WTC11 (cell line): ENCODE measurements at regions not wholly inside any gene's neighbourhood (a gene's known extent, or its start where the extent isn't known, plus 50 kb on each side); places are given as distances from the start of the nearest gene placed in this dataset.

Experiments
- ATAC-seq: fragments of 200-7000 bp; cut with Tn5 transposase; 2 replicates; pipeline ENCODE4 v1.10.0; 2021; ENCODE audit warnings: mild to moderate bottlenecking, moderate library complexity
- CTCF ChIA-PET: fragments of 300-600 bp; sonication (Branson Sonifier 250); formaldehyde crosslinking; loops from one replicate; lab custom pipeline; 2021; ENCODE audit warnings: antibody characterized with exemption; lab: Charles Lee
- POLR2A ChIA-PET: fragments of 350-600 bp; sonication (Branson Sonifier 250); formaldehyde crosslinking; loops from one replicate; lab custom pipeline; 2021; ENCODE audit warnings: antibody characterized with exemption; lab: Charles Lee
- DNase-seq: peaks from one replicate; pipeline ENCODE4 v3.0.0; 2021; ENCODE audit warnings: low spot score
- H3K27ac Mint-ChIP-seq: 2 replicates; pipeline ENCODE4 v1.8.0; 2021; ENCODE audit warnings: mixed read lengths
- H3K27me3 Mint-ChIP-seq: 2 replicates; pipeline ENCODE4 v1.8.0; 2021; ENCODE audit warnings: low read depth, mild to moderate bottlenecking, moderate library complexity, mixed read lengths
- H3K36me3 Mint-ChIP-seq: 2 replicates; pipeline ENCODE4 v1.8.0; 2021; ENCODE audit warnings: mixed read lengths
- H3K4me1 Mint-ChIP-seq: 2 replicates; pipeline ENCODE4 v1.8.0; 2022; ENCODE audit warnings: mixed read lengths
- H3K4me3 Mint-ChIP-seq: 2 replicates; pipeline ENCODE4 v1.8.0; 2021; ENCODE audit warnings: mild to moderate bottlenecking, moderate library complexity, mixed read lengths
- H3K9me3 Mint-ChIP-seq: 2 replicates; pipeline ENCODE4 v1.8.0; 2021; ENCODE audit warnings: mixed read lengths
- CBFB ChIP-seq: sonication (generic); formaldehyde crosslinking; IDR thresholded peaks from 2 replicates; pipeline ENCODE4 v1.8.1; 2022; ENCODE audit warnings: mild to moderate bottlenecking, low read depth, missing genetic modification reagents
- ETV6 ChIP-seq: sonication (generic); formaldehyde crosslinking; IDR thresholded peaks from 2 replicates; pipeline ENCODE4 v1.8.1; 2022; ENCODE audit warnings: mild to moderate bottlenecking, missing genetic modification reagents
- FOXK1 ChIP-seq: sonication (generic); formaldehyde crosslinking; IDR thresholded peaks from 2 replicates; pipeline ENCODE4 v1.8.0; 2022; ENCODE audit warnings: mild to moderate bottlenecking, moderate library complexity, missing genetic modification reagents
- IRF2 ChIP-seq: sonication (generic); formaldehyde crosslinking; IDR thresholded peaks from 2 replicates; pipeline ENCODE4 v1.8.0; 2022; ENCODE audit warnings: low read depth, missing genetic modification reagents, borderline replicate concordance
- JUN ChIP-seq: sonication (generic); formaldehyde crosslinking; IDR thresholded peaks from 2 replicates; pipeline ENCODE4 v1.8.0; 2023; ENCODE audit warnings: mild to moderate bottlenecking, missing genetic modification reagents
- KAT7 ChIP-seq: sonication (generic); formaldehyde crosslinking; IDR thresholded peaks from 2 replicates; pipeline ENCODE4 v1.8.1; 2023; ENCODE audit warnings: missing genetic modification reagents, mild to moderate bottlenecking, borderline replicate concordance
- MYBL2 ChIP-seq: sonication (generic); formaldehyde crosslinking; IDR thresholded peaks from 2 replicates; pipeline ENCODE4 v1.8.1; 2023; ENCODE audit warnings: mild to moderate bottlenecking, moderate library complexity, missing genetic modification reagents
- NFE2L1 ChIP-seq: sonication (generic); formaldehyde crosslinking; IDR thresholded peaks from 2 replicates; pipeline ENCODE4 v1.8.1; 2023; ENCODE audit warnings: missing genetic modification reagents
- SMAD4 ChIP-seq: sonication (generic); formaldehyde crosslinking; IDR thresholded peaks from 2 replicates; pipeline ENCODE4 v1.8.0; 2022; ENCODE audit warnings: mild to moderate bottlenecking, missing genetic modification reagents
- SOX15 ChIP-seq: fragments of 250-450 bp; sonication (Bioruptor Pico); IDR thresholded peaks from 2 replicates; pipeline ENCODE4 v1.9.0; 2021; ENCODE audit warnings: mild to moderate bottlenecking
- ZNF121 ChIP-seq: sonication (generic); formaldehyde crosslinking; IDR thresholded peaks from 2 replicates; pipeline ENCODE4 v1.8.0; 2023; ENCODE audit warnings: missing genetic modification reagents
- ZNF219 ChIP-seq: sonication (generic); formaldehyde crosslinking; IDR thresholded peaks from 2 replicates; pipeline ENCODE4 v1.8.0; 2023; ENCODE audit warnings: missing genetic modification reagents, mild to moderate bottlenecking, borderline replicate concordance
- ZNF317 ChIP-seq: sonication (generic); formaldehyde crosslinking; IDR thresholded peaks from 2 replicates; pipeline ENCODE4 v1.8.1; 2023; ENCODE audit warnings: low read depth, mild to moderate bottlenecking, moderate library complexity, missing genetic modification reagents, borderline replicate concordance
- TF ChIP-seq, protein P1 (sequence below): sonication (generic); formaldehyde crosslinking; IDR thresholded peaks from 2 replicates; pipeline ENCODE4 v1.8.1; 2023; ENCODE audit warnings: mild to moderate bottlenecking, missing genetic modification reagents
- TF ChIP-seq, protein P2 (sequence below): fragments of 250-450 bp; sonication (Bioruptor Pico); IDR thresholded peaks from 2 replicates; pipeline ENCODE4 v1.9.0; 2021; ENCODE audit warnings: mild to moderate bottlenecking, borderline replicate concordance
- TF ChIP-seq, protein P3 (sequence below): sonication (generic); formaldehyde crosslinking; IDR thresholded peaks from 2 replicates; pipeline ENCODE4 v1.8.1; 2022; ENCODE audit warnings: low read depth, missing genetic modification reagents, borderline replicate concordance
- TF ChIP-seq, protein P4 (sequence below): fragments of 250-450 bp; sonication (Bioruptor Pico); IDR thresholded peaks from 2 replicates; pipeline ENCODE4 v1.9.0; 2021; ENCODE audit warnings: moderate library complexity, mild to moderate bottlenecking, inconsistent platforms, borderline replicate concordance
- TF ChIP-seq, protein P5 (sequence below): fragments of 250-450 bp; sonication (Bioruptor Pico); IDR thresholded peaks from 2 replicates; pipeline ENCODE4 v2.1.2; 2022; ENCODE audit warnings: mild to moderate bottlenecking, moderate library complexity
- TF ChIP-seq, protein P6 (sequence below): sonication (generic); formaldehyde crosslinking; IDR thresholded peaks from 2 replicates; pipeline ENCODE4 v1.8.0; 2023; ENCODE audit warnings: missing genetic modification reagents, mild to moderate bottlenecking, borderline replicate concordance

DNA sequence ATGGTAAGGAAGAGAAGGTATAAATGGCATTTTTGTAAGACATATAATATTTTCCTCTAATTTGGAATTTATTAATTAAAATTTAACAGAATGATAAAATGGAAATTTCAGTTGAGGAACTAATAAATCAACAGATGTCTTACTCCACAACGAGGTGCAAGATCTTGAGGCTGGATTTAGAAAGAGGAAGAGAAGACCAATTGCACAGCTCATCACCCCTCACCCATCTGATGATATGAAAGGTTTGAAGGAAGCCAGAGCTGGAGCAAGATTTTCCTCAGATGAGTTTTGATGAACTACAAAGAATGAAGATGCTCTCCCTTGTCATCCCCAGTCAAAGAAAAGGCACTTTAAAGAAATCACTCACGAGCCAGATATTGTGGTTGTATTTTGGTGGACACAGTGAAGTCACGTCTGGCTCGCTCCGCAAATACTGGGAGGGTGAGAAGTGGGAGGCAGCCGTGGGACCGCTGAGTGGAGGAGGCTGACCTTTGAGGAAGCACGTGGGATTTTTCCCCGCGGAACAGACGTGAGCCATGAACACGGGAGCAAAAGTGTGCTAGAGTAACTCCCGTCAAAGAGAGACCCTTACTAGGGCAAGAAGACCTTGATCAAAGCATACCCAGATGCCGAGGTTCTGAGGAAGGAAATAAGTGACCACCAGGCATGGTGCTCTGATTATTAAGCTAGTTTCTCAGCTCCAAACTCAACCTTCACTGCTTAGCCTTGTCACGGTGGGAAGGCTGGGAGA lies 511.4 kb downstream of the RNF144A start:
- H3K9me3 Mint-ChIP-seq: peaks cover 13% of the 10 kb centered on the region
- POLR2A ChIA-PET: no interaction called here
- no peaks in the 10 kb centered on the region; the same call in 1 of the 2 replicates for H3K27me3 Mint-ChIP-seq
- H3K4me3 Mint-ChIP-seq: no peak overlapping the region
- CTCF ChIA-PET: interaction anchor here (1.4 to 1.9 kb wide), 5 partner anchors 11 to 344 kb away, joined by 3 to 17 read pairs (median 6); no protein-coding TSS in a partner anchor
- ATAC-seq (no peak), DNase-seq (no peak)
- TF ChIP-seq, protein P1, sequence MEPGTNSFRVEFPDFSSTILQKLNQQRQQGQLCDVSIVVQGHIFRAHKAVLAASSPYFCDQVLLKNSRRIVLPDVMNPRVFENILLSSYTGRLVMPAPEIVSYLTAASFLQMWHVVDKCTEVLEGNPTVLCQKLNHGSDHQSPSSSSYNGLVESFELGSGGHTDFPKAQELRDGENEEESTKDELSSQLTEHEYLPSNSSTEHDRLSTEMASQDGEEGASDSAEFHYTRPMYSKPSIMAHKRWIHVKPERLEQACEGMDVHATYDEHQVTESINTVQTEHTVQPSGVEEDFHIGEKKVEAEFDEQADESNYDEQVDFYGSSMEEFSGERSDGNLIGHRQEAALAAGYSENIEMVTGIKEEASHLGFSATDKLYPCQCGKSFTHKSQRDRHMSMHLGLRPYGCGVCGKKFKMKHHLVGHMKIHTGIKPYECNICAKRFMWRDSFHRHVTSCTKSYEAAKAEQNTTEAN (CRISPR knock-in tag): no peak
- TF ChIP-seq KAT7 (CRISPR knock-in tag): no peak
- TF ChIP-seq, protein P2, sequence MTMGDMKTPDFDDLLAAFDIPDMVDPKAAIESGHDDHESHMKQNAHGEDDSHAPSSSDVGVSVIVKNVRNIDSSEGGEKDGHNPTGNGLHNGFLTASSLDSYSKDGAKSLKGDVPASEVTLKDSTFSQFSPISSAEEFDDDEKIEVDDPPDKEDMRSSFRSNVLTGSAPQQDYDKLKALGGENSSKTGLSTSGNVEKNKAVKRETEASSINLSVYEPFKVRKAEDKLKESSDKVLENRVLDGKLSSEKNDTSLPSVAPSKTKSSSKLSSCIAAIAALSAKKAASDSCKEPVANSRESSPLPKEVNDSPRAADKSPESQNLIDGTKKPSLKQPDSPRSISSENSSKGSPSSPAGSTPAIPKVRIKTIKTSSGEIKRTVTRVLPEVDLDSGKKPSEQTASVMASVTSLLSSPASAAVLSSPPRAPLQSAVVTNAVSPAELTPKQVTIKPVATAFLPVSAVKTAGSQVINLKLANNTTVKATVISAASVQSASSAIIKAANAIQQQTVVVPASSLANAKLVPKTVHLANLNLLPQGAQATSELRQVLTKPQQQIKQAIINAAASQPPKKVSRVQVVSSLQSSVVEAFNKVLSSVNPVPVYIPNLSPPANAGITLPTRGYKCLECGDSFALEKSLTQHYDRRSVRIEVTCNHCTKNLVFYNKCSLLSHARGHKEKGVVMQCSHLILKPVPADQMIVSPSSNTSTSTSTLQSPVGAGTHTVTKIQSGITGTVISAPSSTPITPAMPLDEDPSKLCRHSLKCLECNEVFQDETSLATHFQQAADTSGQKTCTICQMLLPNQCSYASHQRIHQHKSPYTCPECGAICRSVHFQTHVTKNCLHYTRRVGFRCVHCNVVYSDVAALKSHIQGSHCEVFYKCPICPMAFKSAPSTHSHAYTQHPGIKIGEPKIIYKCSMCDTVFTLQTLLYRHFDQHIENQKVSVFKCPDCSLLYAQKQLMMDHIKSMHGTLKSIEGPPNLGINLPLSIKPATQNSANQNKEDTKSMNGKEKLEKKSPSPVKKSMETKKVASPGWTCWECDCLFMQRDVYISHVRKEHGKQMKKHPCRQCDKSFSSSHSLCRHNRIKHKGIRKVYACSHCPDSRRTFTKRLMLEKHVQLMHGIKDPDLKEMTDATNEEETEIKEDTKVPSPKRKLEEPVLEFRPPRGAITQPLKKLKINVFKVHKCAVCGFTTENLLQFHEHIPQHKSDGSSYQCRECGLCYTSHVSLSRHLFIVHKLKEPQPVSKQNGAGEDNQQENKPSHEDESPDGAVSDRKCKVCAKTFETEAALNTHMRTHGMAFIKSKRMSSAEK (CRISPR knock-in tag): no peak
- no peak for TF ChIP-seq IRF2 (CRISPR knock-in tag)
- TF ChIP-seq, protein P3, sequence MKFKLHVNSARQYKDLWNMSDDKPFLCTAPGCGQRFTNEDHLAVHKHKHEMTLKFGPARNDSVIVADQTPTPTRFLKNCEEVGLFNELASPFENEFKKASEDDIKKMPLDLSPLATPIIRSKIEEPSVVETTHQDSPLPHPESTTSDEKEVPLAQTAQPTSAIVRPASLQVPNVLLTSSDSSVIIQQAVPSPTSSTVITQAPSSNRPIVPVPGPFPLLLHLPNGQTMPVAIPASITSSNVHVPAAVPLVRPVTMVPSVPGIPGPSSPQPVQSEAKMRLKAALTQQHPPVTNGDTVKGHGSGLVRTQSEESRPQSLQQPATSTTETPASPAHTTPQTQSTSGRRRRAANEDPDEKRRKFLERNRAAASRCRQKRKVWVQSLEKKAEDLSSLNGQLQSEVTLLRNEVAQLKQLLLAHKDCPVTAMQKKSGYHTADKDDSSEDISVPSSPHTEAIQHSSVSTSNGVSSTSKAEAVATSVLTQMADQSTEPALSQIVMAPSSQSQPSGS (CRISPR knock-in tag): no peak
- TF ChIP-seq, protein P4, sequence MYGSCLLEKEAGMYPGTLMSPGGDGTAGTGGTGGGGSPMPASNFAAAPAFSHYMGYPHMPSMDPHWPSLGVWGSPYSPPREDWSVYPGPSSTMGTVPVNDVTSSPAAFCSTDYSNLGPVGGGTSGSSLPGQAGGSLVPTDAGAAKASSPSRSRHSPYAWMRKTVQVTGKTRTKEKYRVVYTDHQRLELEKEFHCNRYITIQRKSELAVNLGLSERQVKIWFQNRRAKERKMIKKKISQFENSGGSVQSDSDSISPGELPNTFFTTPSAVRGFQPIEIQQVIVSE (CRISPR knock-in tag): no peak
- TF ChIP-seq NFE2L1: no peak
- TF ChIP-seq CBFB (CRISPR knock-in tag): no peak
- no peak for TF ChIP-seq SMAD4
- TF ChIP-seq, protein P5, sequence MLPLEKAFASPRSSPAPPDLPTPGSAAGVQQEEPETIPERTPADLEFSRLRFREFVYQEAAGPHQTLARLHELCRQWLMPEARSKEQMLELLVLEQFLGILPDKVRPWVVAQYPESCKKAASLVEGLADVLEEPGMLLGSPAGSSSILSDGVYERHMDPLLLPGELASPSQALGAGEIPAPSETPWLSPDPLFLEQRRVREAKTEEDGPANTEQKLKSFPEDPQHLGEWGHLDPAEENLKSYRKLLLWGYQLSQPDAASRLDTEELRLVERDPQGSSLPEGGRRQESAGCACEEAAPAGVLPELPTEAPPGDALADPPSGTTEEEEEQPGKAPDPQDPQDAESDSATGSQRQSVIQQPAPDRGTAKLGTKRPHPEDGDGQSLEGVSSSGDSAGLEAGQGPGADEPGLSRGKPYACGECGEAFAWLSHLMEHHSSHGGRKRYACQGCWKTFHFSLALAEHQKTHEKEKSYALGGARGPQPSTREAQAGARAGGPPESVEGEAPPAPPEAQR (CRISPR knock-in tag): no peak
- no peak for TF ChIP-seq SOX15 (CRISPR knock-in tag)
- TF ChIP-seq ETV6 (CRISPR knock-in tag): no peak
- no peak for TF ChIP-seq ZNF317 (CRISPR knock-in tag)
- TF ChIP-seq, protein P6, sequence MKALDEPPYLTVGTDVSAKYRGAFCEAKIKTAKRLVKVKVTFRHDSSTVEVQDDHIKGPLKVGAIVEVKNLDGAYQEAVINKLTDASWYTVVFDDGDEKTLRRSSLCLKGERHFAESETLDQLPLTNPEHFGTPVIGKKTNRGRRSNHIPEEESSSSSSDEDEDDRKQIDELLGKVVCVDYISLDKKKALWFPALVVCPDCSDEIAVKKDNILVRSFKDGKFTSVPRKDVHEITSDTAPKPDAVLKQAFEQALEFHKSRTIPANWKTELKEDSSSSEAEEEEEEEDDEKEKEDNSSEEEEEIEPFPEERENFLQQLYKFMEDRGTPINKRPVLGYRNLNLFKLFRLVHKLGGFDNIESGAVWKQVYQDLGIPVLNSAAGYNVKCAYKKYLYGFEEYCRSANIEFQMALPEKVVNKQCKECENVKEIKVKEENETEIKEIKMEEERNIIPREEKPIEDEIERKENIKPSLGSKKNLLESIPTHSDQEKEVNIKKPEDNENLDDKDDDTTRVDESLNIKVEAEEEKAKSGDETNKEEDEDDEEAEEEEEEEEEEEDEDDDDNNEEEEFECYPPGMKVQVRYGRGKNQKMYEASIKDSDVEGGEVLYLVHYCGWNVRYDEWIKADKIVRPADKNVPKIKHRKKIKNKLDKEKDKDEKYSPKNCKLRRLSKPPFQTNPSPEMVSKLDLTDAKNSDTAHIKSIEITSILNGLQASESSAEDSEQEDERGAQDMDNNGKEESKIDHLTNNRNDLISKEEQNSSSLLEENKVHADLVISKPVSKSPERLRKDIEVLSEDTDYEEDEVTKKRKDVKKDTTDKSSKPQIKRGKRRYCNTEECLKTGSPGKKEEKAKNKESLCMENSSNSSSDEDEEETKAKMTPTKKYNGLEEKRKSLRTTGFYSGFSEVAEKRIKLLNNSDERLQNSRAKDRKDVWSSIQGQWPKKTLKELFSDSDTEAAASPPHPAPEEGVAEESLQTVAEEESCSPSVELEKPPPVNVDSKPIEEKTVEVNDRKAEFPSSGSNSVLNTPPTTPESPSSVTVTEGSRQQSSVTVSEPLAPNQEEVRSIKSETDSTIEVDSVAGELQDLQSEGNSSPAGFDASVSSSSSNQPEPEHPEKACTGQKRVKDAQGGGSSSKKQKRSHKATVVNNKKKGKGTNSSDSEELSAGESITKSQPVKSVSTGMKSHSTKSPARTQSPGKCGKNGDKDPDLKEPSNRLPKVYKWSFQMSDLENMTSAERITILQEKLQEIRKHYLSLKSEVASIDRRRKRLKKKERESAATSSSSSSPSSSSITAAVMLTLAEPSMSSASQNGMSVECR (CRISPR knock-in tag): no peak
- TF ChIP-seq FOXK1: no peak
- no peak for TF ChIP-seq JUN
- TF ChIP-seq ZNF121 (CRISPR knock-in tag): no peak
- TF ChIP-seq MYBL2 (CRISPR knock-in tag): no peak
- no peak for TF ChIP-seq ZNF219 (CRISPR knock-in tag)
- H3K4me1 Mint-ChIP-seq: peaks cover 44% of the 10 kb centered on the region
- H3K36me3 Mint-ChIP-seq: peaks cover 11% of the 10 kb centered on the region
- H3K27ac Mint-ChIP-seq: no peak overlapping the region
